SU-DHL-6 (cell line): ENCODE measurements at regions not wholly inside any gene's neighbourhood (a gene's known extent, or its start where the extent isn't known, plus 50 kb on each side); places are given as distances from the start of the nearest gene placed in this dataset.

ENCODE experiments used
- H2AFZ ChIP-seq: fragments of 200-600 bp; sonication (generic); 2 replicates; pipeline ENCODE4 v1.6.1; 2014; ENCODE audit warnings: low read depth, mild to moderate bottlenecking, moderate library complexity, mixed read lengths, antibody characterized with exemption, low read length; ENCODE audit not compliant: severe bottlenecking
- H3F3A ChIP-seq: fragments of 200-600 bp; shearing (Covaris generic); 2 replicates; pipeline ENCODE4 v1.6.0; 2016; ENCODE audit warnings: antibody characterized with exemption, mild to moderate bottlenecking; ENCODE audit not compliant: insufficient read depth
- H3K27ac ChIP-seq: fragments of 200-600 bp; sonication (generic); 2 replicates; pipeline ENCODE4 v1.5.1; 2016; ENCODE audit warnings: low read depth, mild to moderate bottlenecking, low read length, moderate library complexity, mixed read lengths
- H3K27me3 ChIP-seq: fragments of 200-600 bp; sonication (generic), shearing (Covaris generic); 2 replicates; pipeline ENCODE4 v1.6.0; 2014; ENCODE audit warnings: mild to moderate bottlenecking, low read length
- H3K36me3 ChIP-seq: fragments of 200-600 bp; sonication (generic); 2 replicates; pipeline ENCODE4 v1.6.1; 2014; ENCODE audit warnings: mild to moderate bottlenecking, low read length, mixed read lengths
- H3K4me2 ChIP-seq: fragments of 300-600, 200-600 bp; shearing (Covaris generic), sonication (generic); 2 replicates; pipeline ENCODE4 v1.6.0; 2014; ENCODE audit warnings: low read length, low read depth, mild to moderate bottlenecking; ENCODE audit not compliant: poor library complexity, severe bottlenecking
- H3K4me3 ChIP-seq: fragments of 200-600 bp; sonication (generic); 2 replicates; pipeline ENCODE4 v1.5.1; 2014; ENCODE audit warnings: antibody characterized with exemption, low read length, mild to moderate bottlenecking, mixed read lengths; ENCODE audit not compliant: insufficient read depth, poor library complexity, severe bottlenecking
- H3K79me2 ChIP-seq: fragments of 200-600 bp; sonication (generic); 2 replicates; pipeline ENCODE4 v1.6.1; 2014; ENCODE audit warnings: mild to moderate bottlenecking, low read length, moderate library complexity; ENCODE audit not compliant: insufficient read depth
- H3K9ac ChIP-seq: fragments of 200-600 bp; sonication (generic); 2 replicates; pipeline ENCODE4 v1.7.0; 2014; ENCODE audit warnings: mild to moderate bottlenecking, low read length
- H3K9me2 ChIP-seq: fragments of 200-600 bp; sonication (generic); replicated peaks from 2 replicates; pipeline ENCODE4 v1.6.1; 2014; ENCODE audit warnings: low read length; ENCODE audit not compliant: insufficient read depth
- H3K9me3 ChIP-seq: fragments of 200-600 bp; sonication (generic); 2 replicates; pipeline ENCODE4 v1.6.1; 2014; ENCODE audit warnings: low read length, mixed read lengths; ENCODE audit not compliant: insufficient read depth
- H4K20me1 ChIP-seq: fragments of 200-600 bp; sonication (generic); 2 replicates; pipeline ENCODE4 v1.6.1; 2014; ENCODE audit warnings: low read depth, mild to moderate bottlenecking, antibody characterized with exemption, low read length, moderate library complexity, mixed read lengths
- CTCF ChIP-seq: fragments of 200-600 bp; sonication (generic); IDR thresholded peaks from one replicate; pipeline ENCODE4 v1.5.1; 2017; ENCODE audit warnings: antibody characterized with exemption, mild to moderate bottlenecking, low read length, moderate library complexity; ENCODE audit not compliant: insufficient read depth, poor library complexity, severe bottlenecking
- EZH2phosphoT487 ChIP-seq: fragments of 200-600 bp; sonication (generic), shearing (Covaris generic); conservative IDR thresholded peaks from 2 replicates; pipeline ENCODE4 v1.6.1; 2018; ENCODE audit warnings: mild to moderate bottlenecking, antibody characterized with exemption, low read length, moderate library complexity, mixed read lengths

DNA sequence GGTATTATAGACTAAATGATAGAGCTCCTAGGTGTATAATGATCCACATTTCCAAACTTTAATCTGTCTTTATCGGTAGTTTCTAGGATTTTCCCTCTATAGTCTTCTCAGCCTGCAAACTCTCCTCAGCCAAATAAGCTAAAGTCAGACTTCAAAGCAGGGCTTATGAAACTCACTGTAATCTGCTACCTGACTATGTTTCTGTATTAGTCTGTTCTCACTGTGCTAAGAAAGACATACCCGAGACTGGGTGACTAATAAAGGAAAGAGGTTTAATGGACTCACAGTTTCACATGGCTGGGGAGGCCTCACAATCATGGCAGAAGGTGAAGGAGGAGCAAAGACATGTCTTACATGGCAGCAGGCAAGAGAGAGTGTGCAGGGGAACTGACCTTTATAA, 928.7 kb upstream of the ADGRB3 start:
- Histone ChIP-seq H4K20me1 (no peaks in the 10 kb centered on the region), H3K79me2 (no peaks in the 10 kb centered on the region), H3K4me2 (no peak overlapping the region), H3K9ac (no peak overlapping the region), H3K27me3 (no peaks in the 10 kb centered on the region), H2AFZ (peak overlapping the region; percentile 59), H3F3A (no peaks in the 10 kb centered on the region), H3K9me3 (peaks cover 5% of the 10 kb centered on the region; the same call in 1 of the 2 replicates), H3K4me3 (no peak overlapping the region), H3K36me3 (no peaks in the 10 kb centered on the region), H3K27ac (no peak overlapping the region), H3K9me2 (no peaks in the 10 kb centered on the region)
- TF ChIP-seq EZH2phosphoT487: no peak
- no peak for TF ChIP-seq CTCF

GRCh38 chr6:67698534-67698933, 936.5 kb upstream of the ADGRB3 start:
- Histone ChIP-seq H3K9me2 (no peaks in the 10 kb centered on the region), H3K79me2 (no peaks in the 10 kb centered on the region), H3K9me3 (no peaks in the 10 kb centered on the region), H3K36me3 (no peaks in the 10 kb centered on the region), H4K20me1 (no peaks in the 10 kb centered on the region), H2AFZ (no peak overlapping the region), H3K9ac (no peak overlapping the region), H3K27me3 (no peaks in the 10 kb centered on the region), H3F3A (no peaks in the 10 kb centered on the region), H3K27ac (no peak overlapping the region), H3K4me2 (no peak overlapping the region), H3K4me3 (no peak overlapping the region)
- no peak for TF ChIP-seq CTCF
- TF ChIP-seq EZH2phosphoT487: no peak

DNA sequence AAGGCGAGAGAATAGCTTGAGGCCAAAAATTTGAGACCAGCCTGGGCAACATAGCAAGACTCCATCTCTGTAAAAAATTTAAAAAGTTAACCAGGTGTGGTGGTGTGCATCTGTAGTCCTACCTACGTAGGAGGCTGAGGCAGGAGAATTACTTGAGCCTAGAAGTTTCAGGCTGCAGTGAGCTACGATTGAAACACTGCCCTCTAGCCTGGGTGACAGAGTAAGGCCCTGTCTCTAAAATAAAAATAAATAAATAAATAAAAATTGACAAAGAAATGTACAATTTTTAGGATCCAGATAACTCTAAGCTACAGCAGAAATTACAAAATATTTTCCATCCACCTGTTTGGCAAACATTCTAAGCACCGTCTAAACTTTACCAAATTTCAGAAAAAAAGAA, 941.0 kb upstream of the ADGRB3 start:
- Histone ChIP-seq H3K79me2 (no peaks in the 10 kb centered on the region), H3K36me3 (no peaks in the 10 kb centered on the region), H3F3A (no peaks in the 10 kb centered on the region), H3K9ac (no peak overlapping the region), H3K4me2 (no peak overlapping the region), H3K9me2 (no peaks in the 10 kb centered on the region), H3K9me3 (no peaks in the 10 kb centered on the region), H3K27me3 (no peaks in the 10 kb centered on the region), H4K20me1 (no peaks in the 10 kb centered on the region), H2AFZ (no peak overlapping the region), H3K27ac (no peak overlapping the region), H3K4me3 (no peak overlapping the region)
- no peak for TF ChIP-seq EZH2phosphoT487
- peak; percentile 14 for TF ChIP-seq CTCF
